Adrenal gland (tissue), 5 donors: ENCODE measurements at regions not wholly inside any gene's neighbourhood (a gene's known extent, or its start where the extent isn't known, plus 50 kb on each side); places are given as distances from the start of the nearest gene placed in this dataset.

Experiments used
- CTCF ChIP-seq, 6 experiments: fragments of 450-650 bp in 4 of 6; fragments of 200-600 bp in 2 of 6; sonication (generic) in 1 of 6; IDR thresholded peaks; 1 replicate in 5 of 6; 2 replicates in 1 of 6; pipeline versions ENCODE4 v1.5.1 to v1.8.0; 2016 to 2021; ENCODE audit warnings: antibody characterized with exemption in 6 of 6, mild to moderate bottlenecking in 2 of 6, moderate library complexity in 1 of 6
- POLR2A ChIP-seq, 2 donors: fragments of 450-650 bp; IDR thresholded peaks; one replicate each; pipeline ENCODE4 v1.6.1; 2017; ENCODE audit warnings: antibody characterized with exemption in 2 of 2, mild to moderate bottlenecking in 2 of 2, moderate library complexity in 1 of 2
- donor health status: DM: no; HTN: no; CAD: no.

GRCh38 chr17:10984220-10984619 lies 146.3 kb upstream of the PIRT start:
- TF ChIP-seq CTCF (IDR thresholded peaks at IDR 0.05) (no peak), POLR2A (IDR thresholded peaks at IDR 0.05) (no peak)
